Uterus (tissue), 2 donors: ENCODE measurements at regions not wholly inside any gene's neighbourhood (a gene's known extent, or its start where the extent isn't known, plus 50 kb on each side); places are given as distances from the start of the nearest gene placed in this dataset.

Experiments
- CTCF ChIP-seq, 4 experiments: fragments of 200-600 bp in 2 of 4; fragments of 450-650 bp in 2 of 4; sonication (generic) in 2 of 4; IDR thresholded peaks; one replicate each; pipeline ENCODE4 v1.5.1; 2016 to 2019; ENCODE audit warnings: antibody characterized with exemption in 4 of 4, mild to moderate bottlenecking in 2 of 4, moderate library complexity in 1 of 4
- POLR2A ChIP-seq, 2 donors: fragments of 450-650 bp; IDR thresholded peaks; one replicate each; pipeline ENCODE4 v1.6.1; 2016; ENCODE audit warnings: antibody characterized with exemption in 2 of 2, mild to moderate bottlenecking in 1 of 2, moderate library complexity in 1 of 2

DNA sequence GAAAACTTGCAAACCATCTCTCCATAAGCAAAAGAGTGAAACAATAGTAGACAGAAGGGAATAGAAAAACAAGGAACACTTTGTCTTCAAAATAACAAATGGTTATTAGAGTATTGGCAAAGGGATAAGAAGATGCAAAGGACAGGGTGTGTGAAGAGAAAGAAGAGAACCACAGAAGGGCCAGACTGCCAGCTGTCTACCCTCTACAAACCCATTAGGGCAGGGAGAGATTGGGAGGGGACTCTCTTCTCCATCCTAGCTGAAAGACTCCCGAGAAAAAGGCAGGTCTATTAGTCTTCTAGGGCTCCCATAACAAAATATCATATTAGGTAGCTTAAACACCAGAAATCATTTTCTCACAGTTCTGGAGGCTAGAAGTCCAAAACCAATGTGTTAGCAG, 292.8 kb downstream of the PTBP2 start:
- no peak for TF ChIP-seq CTCF (IDR thresholded peaks at IDR 0.05)
- no peak for TF ChIP-seq POLR2A (IDR thresholded peaks at IDR 0.05)
